ENCODE measurements at regions not wholly inside any gene's neighbourhood (a gene's known extent, or its start where the extent isn't known, plus 50 kb on each side); places are given as distances from the start of the nearest gene placed in this dataset.

GRCh38 chr5:27502236-27502635, 463.9 kb upstream of the CDH9 start (continued):
- TF ChIP-seq, protein P1, sequence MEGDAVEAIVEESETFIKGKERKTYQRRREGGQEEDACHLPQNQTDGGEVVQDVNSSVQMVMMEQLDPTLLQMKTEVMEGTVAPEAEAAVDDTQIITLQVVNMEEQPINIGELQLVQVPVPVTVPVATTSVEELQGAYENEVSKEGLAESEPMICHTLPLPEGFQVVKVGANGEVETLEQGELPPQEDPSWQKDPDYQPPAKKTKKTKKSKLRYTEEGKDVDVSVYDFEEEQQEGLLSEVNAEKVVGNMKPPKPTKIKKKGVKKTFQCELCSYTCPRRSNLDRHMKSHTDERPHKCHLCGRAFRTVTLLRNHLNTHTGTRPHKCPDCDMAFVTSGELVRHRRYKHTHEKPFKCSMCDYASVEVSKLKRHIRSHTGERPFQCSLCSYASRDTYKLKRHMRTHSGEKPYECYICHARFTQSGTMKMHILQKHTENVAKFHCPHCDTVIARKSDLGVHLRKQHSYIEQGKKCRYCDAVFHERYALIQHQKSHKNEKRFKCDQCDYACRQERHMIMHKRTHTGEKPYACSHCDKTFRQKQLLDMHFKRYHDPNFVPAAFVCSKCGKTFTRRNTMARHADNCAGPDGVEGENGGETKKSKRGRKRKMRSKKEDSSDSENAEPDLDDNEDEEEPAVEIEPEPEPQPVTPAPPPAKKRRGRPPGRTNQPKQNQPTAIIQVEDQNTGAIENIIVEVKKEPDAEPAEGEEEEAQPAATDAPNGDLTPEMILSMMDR (IDR thresholded peaks at IDR 0.05; ENCODE audit: control extremely low read depth in 1 of 3, insufficient read depth in 1 of 3, low read depth in 1 of 3, low read length in 3 of 3): no peak

Data from H1 (cell line).